Neural progenitor cell (in vitro differentiated cells): ENCODE measurements at regions not wholly inside any gene's neighbourhood (a gene's known extent, or its start where the extent isn't known, plus 50 kb on each side); places are given as distances from the start of the nearest gene placed in this dataset.

Source experiments
- DNase-seq: peaks from one replicate; pipeline ENCODE4 v3.0.0-alpha.2; 2016; ENCODE audit warnings: low spot score
- H2AFZ ChIP-seq: fragments of 200-600 bp; sonication (generic); replicated peaks from 2 replicates; pipeline ENCODE4 v1.6.1; 2016; ENCODE audit warnings: antibody characterized with exemption
- H3F3A ChIP-seq: fragments of 200-600 bp; sonication (generic); 2 replicates; pipeline ENCODE4 v1.6.1; 2016; ENCODE audit warnings: antibody characterized with exemption, low read depth
- H3K27ac ChIP-seq: fragments of 200-600 bp; sonication (generic); 2 replicates; pipeline ENCODE4 v1.5.1; 2016; ENCODE audit warnings: mild to moderate bottlenecking
- H3K27me3 ChIP-seq: fragments of 200-600 bp; sonication (generic); 2 replicates; pipeline ENCODE4 v1.6.1; 2016; ENCODE audit warnings: mild to moderate bottlenecking, moderate library complexity
- H3K36me3 ChIP-seq: fragments of 200-600 bp; sonication (generic); 2 replicates; pipeline ENCODE4 v1.5.1; 2016
- H3K4me1 ChIP-seq: fragments of 200-600 bp; sonication (generic); 2 replicates; pipeline ENCODE4 v1.6.1; 2016; ENCODE audit warnings: mixed run types
- H3K4me2 ChIP-seq: fragments of 200-600 bp; sonication (generic); 2 replicates; pipeline ENCODE4 v1.6.1; 2016
- H3K4me3 ChIP-seq: fragments of 200-600 bp; sonication (generic); 2 replicates; pipeline ENCODE4 v1.5.1; 2016
- H3K79me2 ChIP-seq: fragments of 200-600 bp; sonication (generic); 2 replicates; pipeline ENCODE4 v1.6.1; 2016; ENCODE audit warnings: low read depth
- H3K9ac ChIP-seq: fragments of 200-600 bp; sonication (generic); 2 replicates; pipeline ENCODE4 v1.6.1; 2016
- H3K9me3 ChIP-seq: fragments of 200-600 bp; sonication (generic); 2 replicates; pipeline ENCODE4 v1.5.1; 2016; ENCODE audit warnings: low read depth
- H4K20me1 ChIP-seq: fragments of 200-600 bp; sonication (generic); 2 replicates; pipeline ENCODE4 v1.6.1; 2016; ENCODE audit warnings: low read depth
- H3K27ac Mint-ChIP-seq: 3 replicates; pipeline ENCODE4 v1.8.0; 2021; ENCODE audit warnings: mixed read lengths
- H3K27me3 Mint-ChIP-seq: 2 replicates; pipeline ENCODE4 v1.8.0; 2022; ENCODE audit warnings: low read depth, mild to moderate bottlenecking, inconsistent platforms, moderate library complexity, mixed read lengths; ENCODE audit not compliant: insufficient read depth
- H3K36me3 Mint-ChIP-seq: 3 replicates; pipeline ENCODE4 v1.8.0; 2021; ENCODE audit warnings: mixed read lengths
- H3K4me1 Mint-ChIP-seq: 3 replicates; pipeline ENCODE4 v1.8.0; 2021; ENCODE audit warnings: mixed read lengths
- H3K4me3 Mint-ChIP-seq: 3 replicates; pipeline ENCODE4 v1.8.0; 2021; ENCODE audit warnings: mild to moderate bottlenecking, moderate library complexity, mixed read lengths
- H3K9me3 Mint-ChIP-seq: 3 replicates; pipeline ENCODE4 v1.8.0; 2020; ENCODE audit warnings: mixed read lengths
- EZH2 ChIP-seq: fragments of 200-600 bp; sonication (generic); IDR thresholded peaks from 2 replicates; pipeline ENCODE4 v1.6.1; 2017; ENCODE audit warnings: antibody characterized with exemption, mild to moderate bottlenecking, moderate library complexity
- EZH2phosphoT487 ChIP-seq: fragments of 200-600 bp; sonication (generic); IDR thresholded peaks from 2 replicates; pipeline ENCODE4 v1.6.1; 2017; ENCODE audit warnings: antibody characterized with exemption
- TF ChIP-seq, protein P1 (sequence below): fragments of 200-600 bp; sonication (generic); IDR thresholded peaks from 2 replicates; pipeline ENCODE4 v1.5.1; 2017; ENCODE audit warnings: antibody characterized with exemption, mild to moderate bottlenecking

DNA sequence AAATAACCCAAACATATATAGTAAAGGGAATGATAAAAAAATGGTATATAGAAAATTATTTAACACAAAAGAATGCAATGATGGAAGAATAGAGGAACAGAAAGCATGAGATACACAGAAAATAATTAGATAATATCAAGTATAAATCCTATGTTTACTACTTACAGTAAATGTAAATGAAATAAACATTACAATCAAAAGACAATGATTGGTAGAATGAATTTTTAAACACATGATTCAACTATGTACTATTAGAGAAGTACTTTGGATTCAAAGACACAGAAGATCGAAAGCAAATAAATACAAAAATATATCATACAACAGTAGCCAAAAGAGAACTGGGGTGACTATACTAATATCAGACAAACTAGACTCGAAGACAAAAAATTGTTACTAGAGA is 97.6 kb upstream of the PARD3B start:
- Histone ChIP-seq H3K9me3 (no peaks in the 10 kb centered on the region), H3K79me2 (no peaks in the 10 kb centered on the region), H4K20me1 (no peaks in the 10 kb centered on the region), H3K4me1 (peaks cover 6% of the 10 kb centered on the region), H3F3A (no peaks in the 10 kb centered on the region), H2AFZ (no peak overlapping the region), H3K4me3 (no peak overlapping the region), H3K36me3 (no peaks in the 10 kb centered on the region), H3K27me3 (no peaks in the 10 kb centered on the region), H3K9ac (no peak overlapping the region), H3K27ac (no peak overlapping the region), H3K4me2 (no peak overlapping the region)
- H3K27me3 Mint-ChIP-seq, result peaks cover 7% of the 10 kb centered on the region
- no peak for DNase-seq
- TF ChIP-seq EZH2 (no peak), EZH2phosphoT487 (no peak)
- TF ChIP-seq, protein P1, sequence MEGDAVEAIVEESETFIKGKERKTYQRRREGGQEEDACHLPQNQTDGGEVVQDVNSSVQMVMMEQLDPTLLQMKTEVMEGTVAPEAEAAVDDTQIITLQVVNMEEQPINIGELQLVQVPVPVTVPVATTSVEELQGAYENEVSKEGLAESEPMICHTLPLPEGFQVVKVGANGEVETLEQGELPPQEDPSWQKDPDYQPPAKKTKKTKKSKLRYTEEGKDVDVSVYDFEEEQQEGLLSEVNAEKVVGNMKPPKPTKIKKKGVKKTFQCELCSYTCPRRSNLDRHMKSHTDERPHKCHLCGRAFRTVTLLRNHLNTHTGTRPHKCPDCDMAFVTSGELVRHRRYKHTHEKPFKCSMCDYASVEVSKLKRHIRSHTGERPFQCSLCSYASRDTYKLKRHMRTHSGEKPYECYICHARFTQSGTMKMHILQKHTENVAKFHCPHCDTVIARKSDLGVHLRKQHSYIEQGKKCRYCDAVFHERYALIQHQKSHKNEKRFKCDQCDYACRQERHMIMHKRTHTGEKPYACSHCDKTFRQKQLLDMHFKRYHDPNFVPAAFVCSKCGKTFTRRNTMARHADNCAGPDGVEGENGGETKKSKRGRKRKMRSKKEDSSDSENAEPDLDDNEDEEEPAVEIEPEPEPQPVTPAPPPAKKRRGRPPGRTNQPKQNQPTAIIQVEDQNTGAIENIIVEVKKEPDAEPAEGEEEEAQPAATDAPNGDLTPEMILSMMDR, result no peak
- H3K36me3 Mint-ChIP-seq, result peaks cover 10% of the 10 kb centered on the region
- H3K27ac Mint-ChIP-seq, result no peak overlapping the region
- no peak overlapping the region for H3K4me3 Mint-ChIP-seq
- peaks cover 28% of the 10 kb centered on the region for H3K9me3 Mint-ChIP-seq
- H3K4me1 Mint-ChIP-seq, result peaks cover 38% of the 10 kb centered on the region

DNA sequence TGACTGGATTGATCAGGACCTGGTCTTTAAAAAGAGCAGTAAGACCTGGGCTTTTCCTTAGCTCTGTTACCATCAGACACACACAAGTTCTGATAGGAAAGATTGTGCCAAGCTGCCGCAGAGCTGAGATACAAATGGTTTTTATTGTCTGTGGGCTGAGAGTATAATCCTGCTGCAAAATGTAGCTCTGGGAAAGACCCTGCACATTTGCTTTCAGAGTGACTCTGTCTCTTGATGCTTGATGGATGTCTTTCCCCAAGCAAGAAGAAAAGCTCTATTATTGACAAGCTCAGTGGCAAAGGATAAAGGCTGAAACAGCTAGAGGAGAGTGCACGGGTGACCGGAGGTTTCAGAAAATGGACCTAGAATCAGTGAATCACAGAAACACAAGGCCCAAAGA is 95.3 kb upstream of the PARD3B start:
- H3K27me3 Mint-ChIP-seq, result peaks cover 3% of the 10 kb centered on the region
- Histone ChIP-seq H3K27me3 (no peaks in the 10 kb centered on the region), H3K36me3 (no peaks in the 10 kb centered on the region), H3K4me1 (peaks cover 19% of the 10 kb centered on the region), H4K20me1 (no peaks in the 10 kb centered on the region), H3F3A (no peaks in the 10 kb centered on the region), H3K4me2 (no peak overlapping the region), H3K79me2 (no peaks in the 10 kb centered on the region), H3K4me3 (no peak overlapping the region), H3K27ac (no peak overlapping the region), H2AFZ (no peak overlapping the region), H3K9ac (no peak overlapping the region), H3K9me3 (no peaks in the 10 kb centered on the region)
- no peak overlapping the region for H3K4me3 Mint-ChIP-seq
- peaks cover 16% of the 10 kb centered on the region for H3K9me3 Mint-ChIP-seq
- TF ChIP-seq, protein P1, result no peak
- TF ChIP-seq EZH2 (no peak), EZH2phosphoT487 (no peak)
- H3K27ac Mint-ChIP-seq, result peak overlapping the region; percentile 94
- no peak for DNase-seq
- peaks cover 60% of the 10 kb centered on the region for H3K4me1 Mint-ChIP-seq
- H3K36me3 Mint-ChIP-seq, result peaks cover 8% of the 10 kb centered on the region

DNA sequence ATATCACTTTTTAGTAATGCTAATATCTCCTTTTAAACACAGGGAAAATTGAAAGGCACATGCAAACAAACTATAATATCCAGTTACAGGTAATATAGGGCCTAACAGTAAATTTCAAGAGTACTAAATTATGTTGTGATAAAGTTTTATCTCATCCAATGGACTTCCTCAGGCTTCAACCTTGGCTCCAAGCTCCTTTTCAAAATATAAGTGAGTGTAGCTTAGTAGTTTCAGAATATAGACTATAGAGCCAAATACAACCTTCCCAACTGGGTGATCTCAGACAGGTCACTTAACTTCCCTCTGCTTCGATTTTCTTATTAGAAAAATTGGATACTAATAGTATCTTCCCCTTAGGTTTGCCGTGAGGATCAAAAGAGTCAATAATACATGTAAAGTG is 93.5 kb upstream of the PARD3B start:
- peaks cover 5% of the 10 kb centered on the region for H3K9me3 Mint-ChIP-seq
- peaks cover 62% of the 10 kb centered on the region for H3K4me1 Mint-ChIP-seq
- peak overlapping the region; percentile 1 for H3K4me3 Mint-ChIP-seq

More for the DNA sequence above, 93.5 kb upstream of the PARD3B start:
- TF ChIP-seq EZH2phosphoT487, result no peak
- no peak for TF ChIP-seq EZH2
- TF ChIP-seq, protein P1, result no peak
- Histone ChIP-seq H3K4me1 (peaks cover 19% of the 10 kb centered on the region), H3K36me3 (no peaks in the 10 kb centered on the region), H3K9me3 (no peaks in the 10 kb centered on the region), H3F3A (no peaks in the 10 kb centered on the region), H2AFZ (no peak overlapping the region), H4K20me1 (no peaks in the 10 kb centered on the region), H3K4me3 (no peak overlapping the region), H3K4me2 (no peak overlapping the region), H3K9ac (no peak overlapping the region), H3K27ac (peak overlapping the region; percentile 5), H3K27me3 (no peaks in the 10 kb centered on the region), H3K79me2 (no peaks in the 10 kb centered on the region)
- Mint-ChIP-seq H3K27me3 (peaks cover 3% of the 10 kb centered on the region), H3K27ac (peak overlapping the region; percentile 100), H3K36me3 (no peaks in the 10 kb centered on the region)
- no peak for DNase-seq
